HepG2 (cell line): ENCODE measurements at regions not wholly inside any gene's neighbourhood (a gene's known extent, or its start where the extent isn't known, plus 50 kb on each side); places are given as distances from the start of the nearest gene placed in this dataset.

Experiments
- ATAC-seq: fragments of 200-7000 bp; cut with Tn5 transposase; 3 replicates; pipeline ENCODE4 v1.9.1; 2020; ENCODE audit warnings: mild to moderate bottlenecking, moderate library complexity
- BruUV-seq: library from RNA; stranded (reverse); fragments of 400-500 nt; replicated peaks from 2 replicates; lab custom pipeline; 2021; lab: Mats Ljungman, UMichigan
- CTCF ChIA-PET: fragments of 300-600 bp; formaldehyde crosslinking; extraction: SDS; loops from one replicate; lab custom pipeline; 2021; ENCODE audit warnings: low total read pairs, inconsistent platforms, low intra/inter-chr PET ratio; lab: Yijun Ruan, JAX
- POLR2A ChIA-PET: fragments of 350-600 bp; sonication (Branson Sonifier 250); formaldehyde crosslinking; loops from one replicate; lab custom pipeline; 2020; ENCODE audit warnings: antibody characterized with exemption, inconsistent platforms; lab: Yijun Ruan, JAX
- DNase-seq: peaks from one replicate; pipeline ENCODE4 v3.0.0-alpha.2; 2015; ENCODE audit warnings: low spot score
- FAIRE-seq: peaks from 3 replicates; lab custom pipeline; 2011; peaks lifted over from hg19 to GRCh38; lab: Jason Lieb, UNC
- H2AFZ ChIP-seq: one replicate; pipeline ENCODE4 v1.6.1; 2011; ENCODE audit warnings: low read length, inconsistent platforms
- H3K27ac ChIP-seq: fragments of 300-600 bp; 3 replicates; pipeline ENCODE4 v1.8.0; 2011; ENCODE audit warnings: mixed run types, mild to moderate bottlenecking, mixed read lengths, low read length, inconsistent platforms; ENCODE audit not compliant: insufficient read depth; ENCODE audit errors: extremely low read length
- H3K27me3 ChIP-seq, 2 experiments: fragments of 200-600 bp in 1 of 2; 2 replicates in 1 of 2; 3 replicates in 1 of 2; pipeline versions ENCODE4 v1.6.0 to v1.8.0; 2011; ENCODE audit warnings: low read length in 2 of 2, mild to moderate bottlenecking in 2 of 2, moderate library complexity in 2 of 2, inconsistent platforms in 1 of 2; ENCODE audit not compliant: insufficient read depth in 2 of 2, control insufficient read depth in 1 of 2
- H3K36me3 ChIP-seq, 2 experiments: fragments of 200-600 bp in 1 of 2; replicated peaks in 1 of 2; 2 replicates in 1 of 2; 3 replicates in 1 of 2; pipeline versions ENCODE4 v1.5.1 to v1.8.0; 2011; ENCODE audit warnings: low read length in 2 of 2, inconsistent platforms in 1 of 2; ENCODE audit not compliant: insufficient read depth in 2 of 2, control insufficient read depth in 1 of 2
- H3K4me1 ChIP-seq: 2 replicates; pipeline ENCODE4 v1.5.1; 2012; ENCODE audit warnings: low read length, inconsistent platforms; ENCODE audit not compliant: insufficient read depth
- H3K4me2 ChIP-seq: 2 replicates; pipeline ENCODE4 v1.6.0; 2011; ENCODE audit warnings: low read depth, low read length, inconsistent platforms
- H3K4me3 ChIP-seq, 3 experiments: fragments of 200-600 bp in 1 of 3; sonication (generic), shearing (Covaris generic) in 1 of 3; replicated peaks in 1 of 3; 2 replicates each; pipeline ENCODE4 v1.5.1; 2011 to 2016; ENCODE audit warnings: low read length in 3 of 3, inconsistent platforms in 2 of 3, low read depth in 2 of 3, mild to moderate bottlenecking in 2 of 3, control low read depth in 1 of 3, mixed read lengths in 1 of 3; ENCODE audit not compliant: insufficient read depth in 1 of 3
- H3K79me2 ChIP-seq: one replicate; pipeline ENCODE4 v1.6.1; 2011; ENCODE audit warnings: low read length, inconsistent platforms; ENCODE audit not compliant: insufficient read depth
- H3K9ac ChIP-seq: 2 replicates; pipeline ENCODE4 v1.6.0; 2011; ENCODE audit warnings: mild to moderate bottlenecking, low read depth, low read length, inconsistent platforms; ENCODE audit not compliant: insufficient read depth
- H3K9me3 ChIP-seq: 2 replicates; pipeline ENCODE4 v1.5.1; 2012; ENCODE audit warnings: mild to moderate bottlenecking, low read length
- H4K20me1 ChIP-seq: 2 replicates; pipeline ENCODE4 v1.6.0; 2011; ENCODE audit warnings: inconsistent platforms, mild to moderate bottlenecking, low read length, moderate library complexity; ENCODE audit not compliant: insufficient read depth
- ATF7-NPFF ChIP-seq: sonication (generic); formaldehyde crosslinking; IDR thresholded peaks from 2 replicates; pipeline ENCODE4 v1.8.1; 2023; ENCODE audit warnings: mild to moderate bottlenecking, low read depth, missing genetic modification reagents, moderate library complexity
- FLYWCH1 ChIP-seq: sonication (generic); formaldehyde crosslinking; IDR thresholded peaks from 2 replicates; pipeline ENCODE4 v1.8.1; 2023; ENCODE audit warnings: mild to moderate bottlenecking, missing genetic modification reagents
- GABPA ChIP-seq, 2 experiments: IDR thresholded peaks; 2 replicates each; pipeline ENCODE4 v1.6.1; 2011 to 2016; ENCODE audit warnings: low read depth in 2 of 2, low read length in 1 of 2, missing biosample characterization in 1 of 2, missing genetic modification characterization in 1 of 2
- GATA4 ChIP-seq: sonication (generic); IDR thresholded peaks from 2 replicates; pipeline ENCODE4 v1.6.1; 2016; ENCODE audit warnings: antibody characterized with exemption, low read depth, borderline replicate concordance
- LCORL ChIP-seq, 2 experiments: fragments of 450-650 bp in 1 of 2; sonication (generic) in 1 of 2; formaldehyde crosslinking in 1 of 2; IDR thresholded peaks; 2 replicates each; pipeline versions ENCODE4 v1.5.0 to v1.6.1; 2017 to 2020; ENCODE audit warnings: antibody characterized with exemption in 1 of 2, missing genetic modification reagents in 1 of 2
- SP1 ChIP-seq, 2 experiments: fragments of 450-650 bp in 1 of 2; sonication (generic) in 1 of 2; formaldehyde crosslinking in 1 of 2; IDR thresholded peaks; 2 replicates each; pipeline versions ENCODE4 v1.4.0 to v1.6.1; 2016 to 2020; ENCODE audit warnings: missing genetic modification reagents in 1 of 2
- ZXDC ChIP-seq: sonication (generic); formaldehyde crosslinking; IDR thresholded peaks from 2 replicates; pipeline ENCODE4 v1.5.0; 2020; ENCODE audit warnings: mild to moderate bottlenecking, missing genetic modification reagents
- WGBS: methylation state at CpG from one replicate; pipeline ENCODE4 v1.1.6; 2017; ENCODE audit warnings: low lambda C conversion rate; 5-methylcytosine and 5-hydroxymethylcytosine counted together
- in situ Hi-C: cut with HindIII; loops from 2 replicates; pipeline ENCODE4 v1.10.0; 2017; ENCODE audit warnings: low pct_unique_long_range_greater_than_20kb; ENCODE audit not compliant: extremely low pct_ligation_motif_present
- intact Hi-C: fragments of 100-400 bp; cut with micrococcal nuclease; formaldehyde crosslinking; loops from one replicate; pipeline ENCODE4 v1.10.0; 2022; ENCODE audit not compliant: unreplicated experiment
- TF ChIP-seq, protein P1 (sequence below): sonication (generic); formaldehyde crosslinking; IDR thresholded peaks from 2 replicates; pipeline ENCODE4 v1.4.0; 2020; ENCODE audit warnings: missing genetic modification reagents

- DNase-seq (no peak), FAIRE-seq (no peak), ATAC-seq (no peak)
- no TSS peak for BruUV-seq
- Histone ChIP-seq H3K79me2 (no peaks in the 10 kb centered on the region), H3K27me3 (peaks cover 0 to 7% of the 10 kb centered on the region in 2 experiments; a peak in 1 of 5 replicates), H3K4me1 (no peaks in the 10 kb centered on the region), H3K4me3 (no peak overlapping the region), H3K9me3 (no peaks in the 10 kb centered on the region), H2AFZ (no peak overlapping the region), H3K27ac (no peak overlapping the region), H3K4me2 (no peak overlapping the region), H3K36me3 (no peaks in the 10 kb centered on the region), H3K9ac (no peak overlapping the region), H4K20me1 (no peaks in the 10 kb centered on the region)
- intact Hi-C loops (no loop called here), in situ Hi-C loops (no loop called here)
- WGBS = 37% methylated on average over 6 of the region's 6 CpGs
- POLR2A ChIA-PET = no interaction called here
- TF ChIP-seq GATA4 (no peak), ZXDC (CRISPR knock-in tag) (no peak), LCORL (IDR thresholded peaks at IDR 0.05) (no peak), LCORL (CRISPR knock-in tag; IDR thresholded peaks at IDR 0.05) (no peak), ATF7-NPFF (CRISPR knock-in tag) (no peak), GABPA (IDR thresholded peaks at IDR 0.05; ENCODE audit: low read depth, low read length) (no peak), GABPA (CRISPR knock-in tag; IDR thresholded peaks at IDR 0.05; ENCODE audit: low read depth) (no peak), SP1 (IDR thresholded peaks at IDR 0.05) (no peak), SP1 (CRISPR knock-in tag; IDR thresholded peaks at IDR 0.05) (no peak), FLYWCH1 (CRISPR knock-in tag) (no peak)
- TF ChIP-seq, protein P1, sequence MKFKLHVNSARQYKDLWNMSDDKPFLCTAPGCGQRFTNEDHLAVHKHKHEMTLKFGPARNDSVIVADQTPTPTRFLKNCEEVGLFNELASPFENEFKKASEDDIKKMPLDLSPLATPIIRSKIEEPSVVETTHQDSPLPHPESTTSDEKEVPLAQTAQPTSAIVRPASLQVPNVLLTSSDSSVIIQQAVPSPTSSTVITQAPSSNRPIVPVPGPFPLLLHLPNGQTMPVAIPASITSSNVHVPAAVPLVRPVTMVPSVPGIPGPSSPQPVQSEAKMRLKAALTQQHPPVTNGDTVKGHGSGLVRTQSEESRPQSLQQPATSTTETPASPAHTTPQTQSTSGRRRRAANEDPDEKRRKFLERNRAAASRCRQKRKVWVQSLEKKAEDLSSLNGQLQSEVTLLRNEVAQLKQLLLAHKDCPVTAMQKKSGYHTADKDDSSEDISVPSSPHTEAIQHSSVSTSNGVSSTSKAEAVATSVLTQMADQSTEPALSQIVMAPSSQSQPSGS = no peak
- CTCF ChIA-PET = no interaction called here
Measured at GRCh38 chr12:76666290-76666835, 97.6 kb upstream of the ZDHHC17 start.
